ENCODE measurements at regions not wholly inside any gene's neighbourhood (a gene's known extent, or its start where the extent isn't known, plus 50 kb on each side); places are given as distances from the start of the nearest gene placed in this dataset.
"Not testable (repeated sequence)": the region's sequence is repeated elsewhere in the genome, so short reads cannot be mapped to it uniquely, and the experiment has no call there.

DNA sequence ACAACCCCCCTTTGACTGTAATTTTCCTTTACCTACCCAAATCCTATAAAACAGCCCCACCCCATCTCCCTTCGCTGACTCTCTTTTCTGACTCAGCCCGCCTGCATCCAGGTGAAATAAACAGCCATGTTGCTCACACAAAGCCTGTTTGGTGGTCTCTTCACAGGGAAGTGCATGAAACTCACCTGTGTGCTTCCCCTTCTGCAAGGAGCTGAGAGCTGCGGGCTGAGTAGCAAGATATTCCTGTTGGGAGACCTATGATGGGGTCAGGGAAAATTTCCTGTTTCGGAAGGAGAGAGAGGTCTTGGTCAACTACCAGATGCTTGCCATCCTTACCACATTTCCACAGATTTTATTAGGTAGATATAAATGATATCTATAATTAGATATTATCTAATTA is 474.5 kb upstream of the NUDT12 start:
- TF ChIP-seq, protein P1, sequence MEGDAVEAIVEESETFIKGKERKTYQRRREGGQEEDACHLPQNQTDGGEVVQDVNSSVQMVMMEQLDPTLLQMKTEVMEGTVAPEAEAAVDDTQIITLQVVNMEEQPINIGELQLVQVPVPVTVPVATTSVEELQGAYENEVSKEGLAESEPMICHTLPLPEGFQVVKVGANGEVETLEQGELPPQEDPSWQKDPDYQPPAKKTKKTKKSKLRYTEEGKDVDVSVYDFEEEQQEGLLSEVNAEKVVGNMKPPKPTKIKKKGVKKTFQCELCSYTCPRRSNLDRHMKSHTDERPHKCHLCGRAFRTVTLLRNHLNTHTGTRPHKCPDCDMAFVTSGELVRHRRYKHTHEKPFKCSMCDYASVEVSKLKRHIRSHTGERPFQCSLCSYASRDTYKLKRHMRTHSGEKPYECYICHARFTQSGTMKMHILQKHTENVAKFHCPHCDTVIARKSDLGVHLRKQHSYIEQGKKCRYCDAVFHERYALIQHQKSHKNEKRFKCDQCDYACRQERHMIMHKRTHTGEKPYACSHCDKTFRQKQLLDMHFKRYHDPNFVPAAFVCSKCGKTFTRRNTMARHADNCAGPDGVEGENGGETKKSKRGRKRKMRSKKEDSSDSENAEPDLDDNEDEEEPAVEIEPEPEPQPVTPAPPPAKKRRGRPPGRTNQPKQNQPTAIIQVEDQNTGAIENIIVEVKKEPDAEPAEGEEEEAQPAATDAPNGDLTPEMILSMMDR (IDR thresholded peaks at IDR 0.05; ENCODE audit: low read length): not testable (repeated sequence)
- TF ChIP-seq EZH2 (IDR thresholded peaks at IDR 0.05; ENCODE audit: borderline replicate concordance, low read length): not testable (repeated sequence)
